Activated B cell treated with CpG ODN at 0.5 μM for 24 hours (primary cell): ENCODE measurements at regions not wholly inside any gene's neighbourhood (a gene's known extent, or its start where the extent isn't known, plus 50 kb on each side); places are given as distances from the start of the nearest gene placed in this dataset.

Source experiments
- ATAC-seq: fragments of 200-7000 bp; cut with Tn5 transposase; one replicate; pipeline ENCODE4 v1.10.0; 2021; ENCODE audit warnings: low read depth, mild to moderate bottlenecking, moderate library complexity
- CTCF ChIA-PET: fragments of 350-600 bp; sonication (Branson Sonifier 250); formaldehyde crosslinking; loops from one replicate; lab custom pipeline; 2021; ENCODE audit warnings: antibody characterized with exemption; lab: Charles Lee
- POLR2A ChIA-PET: fragments of 350-600 bp; sonication (Branson Sonifier 250); formaldehyde crosslinking; loops from one replicate; lab custom pipeline; 2021; ENCODE audit warnings: antibody characterized with exemption; lab: Charles Lee
- DNase-seq: peaks from one replicate; pipeline ENCODE4 v3.0.0; 2022
- H3K27ac Mint-ChIP-seq: one replicate; pipeline ENCODE4 v1.8.0; 2020; ENCODE audit warnings: mixed read lengths
- H3K27me3 Mint-ChIP-seq: one replicate; pipeline ENCODE4 v1.8.0; 2021; ENCODE audit warnings: mixed read lengths
- H3K36me3 Mint-ChIP-seq: one replicate; pipeline ENCODE4 v1.8.0; 2021; ENCODE audit warnings: low read depth, mixed read lengths
- H3K4me1 Mint-ChIP-seq: one replicate; pipeline ENCODE4 v1.8.0; 2021; ENCODE audit warnings: mixed read lengths
- H3K4me3 Mint-ChIP-seq: one replicate; pipeline ENCODE4 v1.8.0; 2020; ENCODE audit warnings: mild to moderate bottlenecking, mixed read lengths
- H3K9me3 Mint-ChIP-seq: one replicate; pipeline ENCODE4 v1.8.0; 2020; ENCODE audit warnings: mixed read lengths
- intact Hi-C: fragments of 100-400 bp; cut with micrococcal nuclease; formaldehyde crosslinking; loops from one replicate; pipeline ENCODE4 v1.15.1; 2024
- TF ChIP-seq, protein P1 (sequence below): fragments of 200-600 bp; IDR thresholded peaks from one replicate; pipeline ENCODE4 v1.8.0; 2022; ENCODE audit warnings: antibody characterized with exemption, mild to moderate bottlenecking

DNA sequence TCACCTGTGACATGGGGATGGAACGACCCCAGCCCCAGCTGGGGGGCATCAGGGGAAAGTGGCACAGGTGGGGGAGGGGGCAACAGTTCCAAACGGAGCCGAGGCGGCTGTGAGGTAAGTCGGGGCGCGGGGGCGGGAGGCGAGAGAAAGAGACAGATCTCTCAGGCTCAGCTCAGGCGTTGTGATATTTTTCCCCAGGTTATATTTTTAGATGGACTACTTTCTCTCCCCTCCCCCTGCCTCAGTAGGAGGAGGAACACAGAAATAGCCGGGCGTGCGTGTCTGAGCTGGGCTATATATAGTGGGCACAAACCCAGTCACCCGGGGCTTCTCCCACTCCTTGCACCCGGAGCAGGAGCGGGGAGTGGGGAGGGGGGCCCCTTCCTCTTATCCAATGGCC is 91.0 kb upstream of the LINGO1 start:
- ChIA-PET CTCF (no interaction called here), POLR2A (no interaction called here)
- no peaks in the 10 kb centered on the region for H3K36me3 Mint-ChIP-seq
- DNase-seq (no peak), ATAC-seq (no peak)
- H3K27ac Mint-ChIP-seq = no peak overlapping the region
- intact Hi-C loops = no loop called here
- H3K4me3 Mint-ChIP-seq = no peak overlapping the region
- peaks cover 3% of the 10 kb centered on the region for H3K27me3 Mint-ChIP-seq
- no peaks in the 10 kb centered on the region for H3K9me3 Mint-ChIP-seq
- TF ChIP-seq, protein P1, sequence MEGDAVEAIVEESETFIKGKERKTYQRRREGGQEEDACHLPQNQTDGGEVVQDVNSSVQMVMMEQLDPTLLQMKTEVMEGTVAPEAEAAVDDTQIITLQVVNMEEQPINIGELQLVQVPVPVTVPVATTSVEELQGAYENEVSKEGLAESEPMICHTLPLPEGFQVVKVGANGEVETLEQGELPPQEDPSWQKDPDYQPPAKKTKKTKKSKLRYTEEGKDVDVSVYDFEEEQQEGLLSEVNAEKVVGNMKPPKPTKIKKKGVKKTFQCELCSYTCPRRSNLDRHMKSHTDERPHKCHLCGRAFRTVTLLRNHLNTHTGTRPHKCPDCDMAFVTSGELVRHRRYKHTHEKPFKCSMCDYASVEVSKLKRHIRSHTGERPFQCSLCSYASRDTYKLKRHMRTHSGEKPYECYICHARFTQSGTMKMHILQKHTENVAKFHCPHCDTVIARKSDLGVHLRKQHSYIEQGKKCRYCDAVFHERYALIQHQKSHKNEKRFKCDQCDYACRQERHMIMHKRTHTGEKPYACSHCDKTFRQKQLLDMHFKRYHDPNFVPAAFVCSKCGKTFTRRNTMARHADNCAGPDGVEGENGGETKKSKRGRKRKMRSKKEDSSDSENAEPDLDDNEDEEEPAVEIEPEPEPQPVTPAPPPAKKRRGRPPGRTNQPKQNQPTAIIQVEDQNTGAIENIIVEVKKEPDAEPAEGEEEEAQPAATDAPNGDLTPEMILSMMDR = no peak
- H3K4me1 Mint-ChIP-seq = no peaks in the 10 kb centered on the region

DNA sequence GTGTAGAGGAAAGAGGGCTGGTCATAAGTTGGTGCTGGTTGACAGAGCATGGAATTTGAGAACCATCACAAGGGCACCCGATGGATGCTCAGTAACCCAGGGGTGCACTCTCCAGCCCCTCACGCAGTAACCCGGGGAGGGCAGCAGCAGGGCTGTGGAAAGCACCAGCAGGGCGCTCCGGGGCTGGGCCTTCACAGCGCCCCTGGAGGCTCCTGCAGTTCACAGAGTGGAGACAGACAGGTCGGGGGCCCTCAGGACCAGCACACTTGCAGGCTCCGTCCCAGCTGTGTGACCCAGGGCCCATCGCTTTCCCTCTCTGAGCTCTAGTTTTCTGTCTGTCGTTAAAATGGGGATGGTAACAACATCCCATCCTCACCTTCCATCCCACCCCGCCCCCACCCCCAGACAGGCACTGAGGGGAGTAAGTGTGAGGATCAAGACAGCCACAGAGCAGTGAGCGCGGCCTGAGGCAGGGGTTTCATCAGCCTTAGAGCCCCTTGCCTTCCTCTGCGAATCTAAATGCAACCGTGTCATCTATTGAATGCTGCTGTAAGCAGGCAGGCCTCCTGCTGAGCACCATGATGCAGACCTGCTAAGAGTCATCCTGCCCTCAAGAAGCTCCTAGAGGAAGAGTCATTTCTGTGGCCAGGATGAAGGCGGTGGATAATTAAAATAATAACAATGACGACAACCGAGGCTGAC is 90.2 kb upstream of the LINGO1 start:
- TF ChIP-seq, protein P1 = no peak
- H3K36me3 Mint-ChIP-seq = no peaks in the 10 kb centered on the region
- CTCF ChIA-PET = no interaction called here
- intact Hi-C loops = no loop called here
- H3K9me3 Mint-ChIP-seq = no peaks in the 10 kb centered on the region
- POLR2A ChIA-PET = no interaction called here
- no peak overlapping the region for H3K4me3 Mint-ChIP-seq
- H3K27me3 Mint-ChIP-seq = peaks cover 3% of the 10 kb centered on the region
- DNase-seq = no peak
- ATAC-seq = no peak
- H3K27ac Mint-ChIP-seq = no peak overlapping the region
- no peaks in the 10 kb centered on the region for H3K4me1 Mint-ChIP-seq

DNA sequence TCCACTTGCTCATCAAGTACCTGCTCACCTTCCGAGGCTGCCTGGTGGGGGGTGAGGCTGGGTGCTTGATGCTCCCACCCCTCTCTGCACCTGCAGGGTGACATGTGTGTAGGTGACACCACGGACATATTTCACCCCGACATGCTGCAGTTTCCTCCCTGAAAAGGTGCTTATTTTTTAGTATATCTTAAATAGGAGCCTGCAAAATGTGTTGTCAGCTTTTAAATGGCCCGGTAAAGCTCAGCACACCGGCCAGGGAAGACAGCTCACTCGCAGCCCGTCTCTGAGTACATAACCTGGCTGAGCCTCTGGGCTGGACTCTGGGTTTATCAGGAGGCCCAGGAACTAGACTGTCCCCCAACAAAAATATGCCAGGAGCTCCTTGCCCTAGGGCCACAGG is 89.3 kb upstream of the LINGO1 start:
- no peak overlapping the region for H3K27ac Mint-ChIP-seq
- ChIA-PET CTCF (no interaction called here), POLR2A (no interaction called here)
- H3K9me3 Mint-ChIP-seq = no peaks in the 10 kb centered on the region
- no peaks in the 10 kb centered on the region for H3K4me1 Mint-ChIP-seq
- H3K27me3 Mint-ChIP-seq = peaks cover 3% of the 10 kb centered on the region
- TF ChIP-seq, protein P1 = no peak
- DNase-seq (no peak), ATAC-seq (no peak)
- no peak overlapping the region for H3K4me3 Mint-ChIP-seq
- H3K36me3 Mint-ChIP-seq = no peaks in the 10 kb centered on the region
- intact Hi-C loops = no loop called here

DNA sequence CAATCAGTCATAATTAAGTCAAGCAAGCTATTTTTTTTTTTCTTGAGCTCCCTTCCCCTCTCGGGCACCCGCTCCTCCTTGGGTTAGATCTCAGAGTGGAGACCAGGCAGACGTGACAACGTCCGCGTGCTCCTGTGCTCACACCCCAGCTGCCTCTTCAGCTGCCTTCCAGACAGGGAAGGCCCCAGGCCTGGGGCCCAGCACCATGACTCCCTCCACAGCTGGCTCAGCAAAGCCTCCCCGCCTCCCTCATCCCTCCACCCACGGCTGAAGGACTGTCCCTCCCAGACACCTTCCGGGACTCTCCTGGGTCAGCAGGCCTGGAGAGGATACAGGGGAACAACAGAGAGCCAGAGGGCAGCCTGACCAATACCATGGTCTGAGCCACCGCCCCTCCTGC is 87.9 kb upstream of the LINGO1 start:
- H3K36me3 Mint-ChIP-seq = no peaks in the 10 kb centered on the region
- DNase-seq (no peak), ATAC-seq (no peak)
- H3K9me3 Mint-ChIP-seq = no peaks in the 10 kb centered on the region
- H3K27ac Mint-ChIP-seq = no peak overlapping the region
- H3K4me3 Mint-ChIP-seq = no peak overlapping the region
- ChIA-PET CTCF (interaction anchor here (0.7 kb wide), 1 partner anchor 149 kb away, joined by 3 read pairs; no protein-coding TSS in a partner anchor), POLR2A (no interaction called here)
- no peaks in the 10 kb centered on the region for H3K4me1 Mint-ChIP-seq
- intact Hi-C loops = no loop called here
- TF ChIP-seq, protein P1 = no peak
- peaks cover 9% of the 10 kb centered on the region for H3K27me3 Mint-ChIP-seq

DNA sequence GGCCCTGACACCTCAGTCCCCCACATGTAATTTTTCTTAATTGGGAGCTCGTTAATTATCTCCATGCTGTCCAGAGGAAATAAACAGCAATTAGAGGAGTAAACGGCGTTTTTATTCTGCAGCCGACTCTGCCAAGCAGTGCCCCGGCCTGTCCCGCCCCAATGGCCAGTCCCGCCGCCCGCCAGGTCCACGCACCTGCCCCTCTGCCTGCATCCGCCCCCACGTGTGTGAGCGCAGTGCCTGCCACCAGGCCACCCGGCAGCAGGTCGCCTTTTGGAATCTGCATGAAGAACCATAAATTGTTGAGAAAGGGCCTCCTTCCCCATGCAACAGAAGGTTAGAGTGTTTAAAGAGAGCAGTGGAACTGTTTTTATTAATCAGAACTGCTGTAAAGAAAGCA is 87.5 kb upstream of the LINGO1 start:
- CTCF ChIA-PET = interaction anchor here (0.7 kb wide), 1 partner anchor 150 kb away, joined by 3 read pairs; no protein-coding TSS in a partner anchor
- intact Hi-C loops = no loop called here
- Mint-ChIP-seq H3K27me3 (peaks cover 11% of the 10 kb centered on the region), H3K27ac (no peak overlapping the region), H3K4me1 (no peaks in the 10 kb centered on the region), H3K36me3 (no peaks in the 10 kb centered on the region), H3K9me3 (no peaks in the 10 kb centered on the region), H3K4me3 (no peak overlapping the region)
- POLR2A ChIA-PET = no interaction called here
- TF ChIP-seq, protein P1 = no peak
- DNase-seq (no peak), ATAC-seq (no peak)
